HepG2 (cell line): ENCODE measurements at regions not wholly inside any gene's neighbourhood (a gene's known extent, or its start where the extent isn't known, plus 50 kb on each side); places are given as distances from the start of the nearest gene placed in this dataset.
A peak's percentile ranks its signal among the peaks of the same experiment; 100 is the strongest.

ENCODE experiments used
- ATF4 ChIP-seq, 2 experiments: fragments of 450-650 bp in 1 of 2; sonication (generic) in 1 of 2; formaldehyde crosslinking; IDR thresholded peaks; 2 replicates each; pipeline versions ENCODE4 v1.5.0 to v1.8.0; 2020 to 2022; ENCODE audit warnings: mild to moderate bottlenecking in 1 of 2, missing genetic modification reagents in 1 of 2
- E2F1 ChIP-seq: sonication (generic); formaldehyde crosslinking; IDR thresholded peaks from 2 replicates; pipeline ENCODE4 v1.5.0; 2020; ENCODE audit warnings: missing genetic modification reagents
- FOXP1 ChIP-seq, 2 experiments: fragments of 450-650 bp in 1 of 2; IDR thresholded peaks; 2 replicates each; pipeline ENCODE4 v1.6.1; 2017 to 2018; ENCODE audit warnings: antibody characterized with exemption in 1 of 2
- GABPB1 ChIP-seq: IDR thresholded peaks from 2 replicates; pipeline ENCODE4 v1.6.1; 2016; ENCODE audit warnings: mild to moderate bottlenecking, missing genetic modification reagents, moderate library complexity, missing compliant biosample characterization
- GFI1 ChIP-seq: sonication (generic); formaldehyde crosslinking; IDR thresholded peaks from 2 replicates; pipeline ENCODE4 v1.5.0; 2020; ENCODE audit warnings: missing genetic modification reagents, mild to moderate bottlenecking, borderline replicate concordance
- HES4 ChIP-seq: sonication (generic); formaldehyde crosslinking; IDR thresholded peaks from 2 replicates; pipeline ENCODE4 v1.9.0; 2021; ENCODE audit warnings: mild to moderate bottlenecking, missing genetic modification reagents, borderline replicate concordance
- IRF2 ChIP-seq: IDR thresholded peaks from 2 replicates; pipeline ENCODE4 v1.6.1; 2018; ENCODE audit warnings: missing genetic modification reagents, missing compliant biosample characterization
- KMT2B ChIP-seq: IDR thresholded peaks from 2 replicates; pipeline ENCODE4 v1.6.1; 2016; ENCODE audit warnings: missing genetic modification reagents, missing compliant biosample characterization
- MBD4 ChIP-seq: IDR thresholded peaks from 2 replicates; pipeline ENCODE4 v1.6.1; 2012; ENCODE audit warnings: low read length, inconsistent platforms, borderline replicate concordance
- MLXIP ChIP-seq: sonication (generic); formaldehyde crosslinking; IDR thresholded peaks from 2 replicates; pipeline ENCODE4 v1.9.0; 2021; ENCODE audit warnings: missing genetic modification reagents, borderline replicate concordance
- NCOA5 ChIP-seq: sonication (generic); formaldehyde crosslinking; IDR thresholded peaks from 2 replicates; pipeline ENCODE4 v1.4.0; 2020; ENCODE audit warnings: missing genetic modification reagents
- PHF8 ChIP-seq: sonication (generic); formaldehyde crosslinking; IDR thresholded peaks from 2 replicates; pipeline ENCODE4 v1.5.0; 2020; ENCODE audit warnings: missing genetic modification reagents
- SNAI1 ChIP-seq: sonication (generic); formaldehyde crosslinking; IDR thresholded peaks from 2 replicates; pipeline ENCODE4 v1.5.0; 2020; ENCODE audit warnings: mild to moderate bottlenecking, missing genetic modification reagents, borderline replicate concordance
- TBL1XR1 ChIP-seq: fragments of 150-350 bp; IDR thresholded peaks from 2 replicates; pipeline ENCODE4 v1.6.1; 2014; ENCODE audit warnings: borderline replicate concordance, low read length; ENCODE audit not compliant: partially characterized antibody
- TCF12 ChIP-seq, 2 experiments: fragments of 450-650 bp in 1 of 2; sonication (generic) in 1 of 2; formaldehyde crosslinking in 1 of 2; IDR thresholded peaks; 2 replicates each; pipeline versions ENCODE4 v1.6.1 to v1.8.0; 2017 to 2022; ENCODE audit warnings: antibody characterized with exemption in 1 of 2, mild to moderate bottlenecking in 1 of 2, missing genetic modification reagents in 1 of 2, moderate library complexity in 1 of 2
- THAP11 ChIP-seq: IDR thresholded peaks from 2 replicates; pipeline ENCODE4 v1.6.1; 2016; ENCODE audit warnings: missing biosample characterization, missing genetic modification reagents
- TP53 ChIP-seq: sonication (generic); formaldehyde crosslinking; conservative IDR thresholded peaks from 2 replicates; pipeline ENCODE4 v1.4.0; 2020; ENCODE audit warnings: missing genetic modification reagents
- U2AF1 ChIP-seq: fragments of 200-400 bp; formaldehyde crosslinking; optimal IDR thresholded peaks from 2 replicates; pipeline ENCODE3; 2017; ENCODE audit warnings: mild to moderate bottlenecking, low read depth, low read length
- ZNF136 ChIP-seq: sonication (generic); formaldehyde crosslinking; IDR thresholded peaks from 2 replicates; pipeline ENCODE4 v1.8.1; 2022; ENCODE audit warnings: low read depth, mild to moderate bottlenecking, moderate library complexity, missing genetic modification reagents
- ZNF296 ChIP-seq: sonication (generic); formaldehyde crosslinking; conservative IDR thresholded peaks from 2 replicates; pipeline ENCODE4 v1.5.0; 2020; ENCODE audit warnings: mild to moderate bottlenecking, missing genetic modification reagents
- ZNF772 ChIP-seq: sonication (generic); formaldehyde crosslinking; IDR thresholded peaks from 2 replicates; pipeline ENCODE4 v1.5.0; 2020; ENCODE audit warnings: mild to moderate bottlenecking, missing genetic modification reagents
- ZSCAN29 ChIP-seq: sonication (generic); formaldehyde crosslinking; conservative IDR thresholded peaks from 2 replicates; pipeline ENCODE4 v1.4.0; 2020; ENCODE audit warnings: mild to moderate bottlenecking, missing genetic modification reagents
- ZSCAN31 ChIP-seq: sonication (generic); formaldehyde crosslinking; IDR thresholded peaks from 2 replicates; pipeline ENCODE4 v1.5.0; 2020; ENCODE audit warnings: low read depth, mild to moderate bottlenecking, missing genetic modification reagents
- TF ChIP-seq, protein P1 (sequence below): sonication (generic); formaldehyde crosslinking; IDR thresholded peaks from 2 replicates; pipeline ENCODE4 v1.5.0; 2020; ENCODE audit warnings: mild to moderate bottlenecking, missing genetic modification reagents

DNA sequence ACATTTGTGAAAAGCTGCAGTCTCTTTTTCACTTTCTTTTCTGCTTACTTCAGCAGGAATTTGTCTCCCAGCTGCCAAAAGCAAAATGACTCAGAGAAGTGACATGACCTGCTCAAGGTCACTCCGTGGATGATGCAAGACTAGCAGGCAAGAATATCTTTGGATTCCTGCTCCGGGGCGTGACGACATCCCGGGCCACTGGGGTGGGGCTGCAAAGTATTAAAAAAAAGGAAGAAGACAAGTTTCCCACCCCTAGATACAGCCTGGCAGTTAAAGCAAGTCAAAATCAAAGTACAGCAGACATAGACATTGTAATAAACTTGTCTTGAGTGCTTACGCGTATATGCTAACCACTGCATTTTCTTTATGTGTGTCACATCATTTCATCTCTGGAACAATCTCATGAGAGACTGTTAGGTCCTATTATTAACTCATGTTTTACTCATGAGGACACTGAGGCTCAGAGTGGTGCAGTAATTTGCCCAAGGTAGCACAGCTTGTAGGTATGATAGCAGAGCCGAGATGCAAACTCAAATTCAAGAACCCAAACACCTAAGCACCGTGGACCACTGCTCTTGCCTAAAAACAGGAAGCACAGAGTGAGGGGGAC lies 485.2 kb upstream of the PROK2 start (continued):
- TF ChIP-seq, protein P1, sequence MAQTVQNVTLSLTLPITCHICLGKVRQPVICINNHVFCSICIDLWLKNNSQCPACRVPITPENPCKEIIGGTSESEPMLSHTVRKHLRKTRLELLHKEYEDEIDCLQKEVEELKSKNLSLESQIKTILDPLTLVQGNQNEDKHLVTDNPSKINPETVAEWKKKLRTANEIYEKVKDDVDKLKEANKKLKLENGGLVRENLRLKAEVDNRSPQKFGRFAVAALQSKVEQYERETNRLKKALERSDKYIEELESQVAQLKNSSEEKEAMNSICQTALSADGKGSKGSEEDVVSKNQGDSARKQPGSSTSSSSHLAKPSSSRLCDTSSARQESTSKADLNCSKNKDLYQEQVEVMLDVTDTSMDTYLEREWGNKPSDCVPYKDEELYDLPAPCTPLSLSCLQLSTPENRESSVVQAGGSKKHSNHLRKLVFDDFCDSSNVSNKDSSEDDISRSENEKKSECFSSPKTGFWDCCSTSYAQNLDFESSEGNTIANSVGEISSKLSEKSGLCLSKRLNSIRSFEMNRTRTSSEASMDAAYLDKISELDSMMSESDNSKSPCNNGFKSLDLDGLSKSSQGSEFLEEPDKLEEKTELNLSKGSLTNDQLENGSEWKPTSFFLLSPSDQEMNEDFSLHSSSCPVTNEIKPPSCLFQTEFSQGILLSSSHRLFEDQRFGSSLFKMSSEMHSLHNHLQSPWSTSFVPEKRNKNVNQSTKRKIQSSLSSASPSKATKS (CRISPR knock-in tag): 0 out of 2 replicates have a peak, but pooled peaks have one; percentile 7
- TF ChIP-seq U2AF1 (no peak), ZNF772 (no peak), NCOA5 (CRISPR knock-in tag) (no peak), KMT2B (no peak), ZNF296 (CRISPR knock-in tag) (no peak), SNAI1 (CRISPR knock-in tag) (no peak), MBD4 (no peak), HES4 (CRISPR knock-in tag) (no peak), TP53 (no peak), PHF8 (CRISPR knock-in tag) (no peak), MLXIP (CRISPR knock-in tag) (no peak), IRF2 (CRISPR knock-in tag) (peak; percentile 57; the same call in 1 of the 2 replicates), ZSCAN31 (no peak), ATF4 (CRISPR knock-in tag; IDR thresholded peaks at IDR 0.05) (peak; percentile 83 to 98; a peak in 3 of 4 replicates), GABPB1 (CRISPR knock-in tag) (peak; percentile 46; the same call in 1 of the 2 replicates), ZNF136 (no peak), THAP11 (peak; percentile 49; the same call in 1 of the 2 replicates), TCF12 (IDR thresholded peaks at IDR 0.05) (no peak), TCF12 (CRISPR knock-in tag; IDR thresholded peaks at IDR 0.05) (no peak), TBL1XR1 (peak; percentile 51), FOXP1 (IDR thresholded peaks at IDR 0.05) (no peak), FOXP1 (CRISPR knock-in tag; IDR thresholded peaks at IDR 0.05) (0 out of 2 replicates have a peak, but pooled peaks have one; percentile 11), GFI1 (0 out of 2 replicates have a peak, but pooled peaks have one; percentile 23), E2F1 (CRISPR knock-in tag) (no peak), ZSCAN29 (CRISPR knock-in tag) (no peak)
